Neural progenitor cell (in vitro differentiated cells): ENCODE measurements at regions not wholly inside any gene's neighbourhood (a gene's known extent, or its start where the extent isn't known, plus 50 kb on each side); places are given as distances from the start of the nearest gene placed in this dataset.

Experiments used
- CTCF ChIP-seq: fragments of 200-600 bp; sonication (generic); IDR thresholded peaks from 2 replicates; pipeline ENCODE4 v1.5.1; 2017; ENCODE audit warnings: antibody characterized with exemption, mild to moderate bottlenecking
- EZH2 ChIP-seq: fragments of 200-600 bp; sonication (generic); IDR thresholded peaks from 2 replicates; pipeline ENCODE4 v1.6.1; 2017; ENCODE audit warnings: antibody characterized with exemption, mild to moderate bottlenecking, moderate library complexity

GRCh38 chr6:21390532-21391213 lies 202.9 kb upstream of the SOX4 start:
- TF ChIP-seq CTCF, result no peak
- TF ChIP-seq EZH2, result no peak
